Activated CD8-positive, alpha-beta T cell treated with anti-CD3 and anti-CD28 coated beads, Interleukin-2, amount 10 ng/mL, durations not matched to agents 7 days and 5 days (primary cell): ENCODE measurements at regions not wholly inside any gene's neighbourhood (a gene's known extent, or its start where the extent isn't known, plus 50 kb on each side); places are given as distances from the start of the nearest gene placed in this dataset.
A peak's percentile ranks its signal among the peaks of the same experiment; 100 is the strongest.

ENCODE experiments used
- ATAC-seq: fragments of 150-1000 bp; cut with Tn5 transposase; one replicate; pipeline ENCODE4 v1.10.0; 2021; ENCODE audit warnings: moderate library complexity
- CTCF ChIA-PET: fragments of 350-600 bp; sonication (Branson Sonifier 250); formaldehyde crosslinking; loops from one replicate; lab custom pipeline; 2021; ENCODE audit warnings: antibody characterized with exemption; lab: Charles Lee
- POLR2A ChIA-PET: fragments of 350-600 bp; sonication (Branson Sonifier 250); formaldehyde crosslinking; loops from one replicate; lab custom pipeline; 2021; ENCODE audit warnings: antibody characterized with exemption; lab: Charles Lee
- DNase-seq: peaks from one replicate; pipeline ENCODE4 v3.0.0-alpha.2; 2020
- H3K27ac Mint-ChIP-seq: one replicate; pipeline ENCODE4 v1.8.0; 2021; ENCODE audit warnings: mild to moderate bottlenecking, mixed read lengths
- H3K27me3 Mint-ChIP-seq: one replicate; pipeline ENCODE4 v1.8.0; 2021; ENCODE audit warnings: low read depth, mixed read lengths
- H3K36me3 Mint-ChIP-seq: one replicate; pipeline ENCODE4 v1.8.0; 2021; ENCODE audit warnings: low read depth, mixed read lengths
- H3K4me1 Mint-ChIP-seq: one replicate; pipeline ENCODE4 v1.8.0; 2021; ENCODE audit warnings: low read depth, mixed read lengths
- H3K4me3 Mint-ChIP-seq: one replicate; pipeline ENCODE4 v1.8.0; 2021; ENCODE audit warnings: mild to moderate bottlenecking, mixed read lengths
- H3K9me3 Mint-ChIP-seq: one replicate; pipeline ENCODE4 v1.8.0; 2022; ENCODE audit warnings: mixed read lengths; ENCODE audit not compliant: insufficient read depth

DNA sequence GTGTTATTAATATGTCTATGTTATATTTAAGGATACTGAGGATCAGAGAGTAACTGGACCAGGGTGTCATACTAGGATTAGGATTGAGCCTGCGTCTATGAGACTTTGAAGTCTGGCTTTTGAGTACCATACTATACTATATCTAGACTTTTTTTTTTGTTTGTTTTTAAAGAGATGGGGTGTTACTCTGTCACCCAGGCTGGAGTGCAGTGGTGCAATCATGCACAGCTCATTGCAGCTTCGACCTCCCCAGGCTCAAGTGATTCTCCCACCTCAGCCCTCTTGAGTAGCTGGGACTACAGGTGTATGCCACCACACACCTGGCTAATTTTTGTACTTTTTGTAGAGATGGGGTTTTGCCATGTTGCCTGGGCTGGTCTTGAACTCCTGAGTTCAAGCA, 66.2 kb upstream of the MAP4K3 start:
- H3K4me3 Mint-ChIP-seq, result no peak overlapping the region
- ChIA-PET POLR2A (no interaction called here), CTCF (no interaction called here)
- peaks cover 4% of the 10 kb centered on the region for H3K27me3 Mint-ChIP-seq
- ATAC-seq, result no peak
- H3K4me1 Mint-ChIP-seq, result no peaks in the 10 kb centered on the region
- no peaks in the 10 kb centered on the region for H3K36me3 Mint-ChIP-seq
- no peaks in the 10 kb centered on the region for H3K9me3 Mint-ChIP-seq
- DNase-seq, result no peak
- no peak overlapping the region for H3K27ac Mint-ChIP-seq

DNA sequence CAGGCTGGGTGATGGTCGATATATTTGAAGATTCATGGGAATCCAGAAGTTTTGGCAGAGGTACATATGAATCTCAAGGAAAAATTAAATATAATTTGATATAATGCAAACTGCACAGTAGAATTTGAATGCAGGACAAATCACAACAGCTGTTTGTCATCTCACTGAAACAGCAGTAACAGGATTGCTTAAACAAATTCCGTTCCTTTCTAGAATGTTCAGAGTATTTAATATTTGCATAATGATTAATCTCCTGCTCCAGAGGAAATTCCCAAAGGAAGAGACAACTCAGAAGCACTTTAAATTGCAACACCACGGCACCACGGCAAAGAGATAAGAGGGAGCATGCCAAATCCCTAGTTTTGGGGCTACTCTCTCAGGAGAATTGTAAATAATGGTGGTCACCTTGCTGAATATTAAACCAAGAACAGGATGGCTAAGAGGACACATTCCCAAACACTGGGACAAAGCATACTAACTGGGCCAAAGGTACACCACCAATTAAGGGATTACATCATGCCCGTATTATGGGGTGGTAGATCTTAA, 67.8 kb upstream of the MAP4K3 start:
- Mint-ChIP-seq H3K4me3 (no peak overlapping the region), H3K27me3 (peaks cover 3% of the 10 kb centered on the region), H3K9me3 (no peaks in the 10 kb centered on the region), H3K4me1 (no peaks in the 10 kb centered on the region), H3K36me3 (no peaks in the 10 kb centered on the region), H3K27ac (no peak overlapping the region)
- CTCF ChIA-PET, result no interaction called here
- DNase-seq (no peak), ATAC-seq (no peak)
- POLR2A ChIA-PET, result no interaction called here

DNA sequence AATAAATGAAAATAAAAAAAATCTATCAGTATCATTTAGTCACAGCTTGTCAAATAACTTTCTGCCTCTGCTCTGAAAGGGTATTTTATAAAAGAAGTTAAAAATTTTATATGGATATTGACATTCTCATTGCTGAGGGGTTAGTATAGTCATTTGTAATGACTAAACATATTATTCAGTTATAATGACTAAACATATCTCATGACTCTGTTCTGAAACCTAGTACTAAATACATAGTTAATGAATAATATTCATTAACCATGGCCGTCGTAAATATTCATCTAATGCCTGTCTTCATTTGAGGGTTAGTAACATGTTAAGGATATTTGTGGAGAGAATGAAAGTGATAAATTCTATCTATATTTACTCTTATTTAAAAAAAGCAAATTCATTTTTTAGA, 69.1 kb upstream of the MAP4K3 start:
- DNase-seq (no peak), ATAC-seq (no peak)
- H3K4me3 Mint-ChIP-seq, result no peak overlapping the region
- no peaks in the 10 kb centered on the region for H3K9me3 Mint-ChIP-seq
- no peak overlapping the region for H3K27ac Mint-ChIP-seq
- no peaks in the 10 kb centered on the region for H3K36me3 Mint-ChIP-seq
- H3K4me1 Mint-ChIP-seq, result no peaks in the 10 kb centered on the region
- H3K27me3 Mint-ChIP-seq, result no peaks in the 10 kb centered on the region
- CTCF ChIA-PET, result no interaction called here
- POLR2A ChIA-PET, result no interaction called here

DNA sequence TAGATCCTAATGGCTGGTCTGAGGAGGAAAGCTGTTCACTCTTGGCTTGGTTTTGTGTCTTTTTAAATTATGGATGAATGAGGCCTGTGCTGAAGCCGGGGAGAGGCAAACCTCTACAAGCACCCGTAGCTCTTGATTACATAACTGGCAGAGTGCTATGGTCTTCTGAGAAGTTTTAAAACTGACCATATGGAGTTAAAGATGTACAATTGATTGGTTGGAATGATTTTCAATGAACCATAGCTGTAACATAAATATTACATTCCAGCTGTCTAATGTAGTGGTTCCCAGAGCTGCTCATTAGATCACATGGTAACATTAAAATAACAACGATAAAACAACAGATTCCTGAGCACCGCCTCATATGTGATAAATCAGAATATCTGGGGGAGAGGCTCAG, 71.1 kb upstream of the MAP4K3 start:
- ChIA-PET POLR2A (no interaction called here), CTCF (interaction anchor here (1.4 kb wide), 1 partner anchor 116 kb away, joined by 4 read pairs; no protein-coding TSS in a partner anchor)
- Mint-ChIP-seq H3K4me3 (no peak overlapping the region), H3K36me3 (no peaks in the 10 kb centered on the region), H3K9me3 (no peaks in the 10 kb centered on the region), H3K4me1 (peaks cover 8% of the 10 kb centered on the region), H3K27ac (no peak overlapping the region), H3K27me3 (no peaks in the 10 kb centered on the region)
- ATAC-seq (no peak), DNase-seq (no peak)

DNA sequence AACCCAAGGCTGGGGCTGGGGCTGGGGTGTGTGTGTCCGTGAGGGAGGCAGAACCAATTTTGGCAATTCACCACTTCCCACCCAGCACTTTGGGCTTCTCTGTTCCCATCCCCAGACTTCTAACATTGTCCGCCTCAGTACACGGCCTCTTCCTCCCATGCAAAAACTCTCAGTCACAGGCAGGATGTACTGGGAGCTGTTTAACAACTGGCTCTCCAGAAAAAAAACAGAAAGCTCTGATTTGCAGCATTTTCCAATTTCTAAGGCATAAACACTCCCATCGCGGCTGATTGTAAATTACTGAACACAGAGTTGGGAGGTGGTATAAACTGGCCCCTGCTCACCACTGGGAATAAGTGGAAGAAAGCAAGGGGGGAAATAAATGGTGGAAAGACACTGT, 73.1 kb upstream of the MAP4K3 start:
- CTCF ChIA-PET, result interaction anchor here (3.5 kb wide), 1 partner anchor 130 kb away, joined by 9 read pairs; no protein-coding TSS in a partner anchor
- no peak overlapping the region for H3K27ac Mint-ChIP-seq
- ATAC-seq (no peak), DNase-seq (no peak)
- H3K27me3 Mint-ChIP-seq, result no peaks in the 10 kb centered on the region
- no peaks in the 10 kb centered on the region for H3K9me3 Mint-ChIP-seq
- no peak overlapping the region for H3K4me3 Mint-ChIP-seq
- no peaks in the 10 kb centered on the region for H3K36me3 Mint-ChIP-seq
- peaks cover 19% of the 10 kb centered on the region for H3K4me1 Mint-ChIP-seq
- POLR2A ChIA-PET, result no interaction called here

DNA sequence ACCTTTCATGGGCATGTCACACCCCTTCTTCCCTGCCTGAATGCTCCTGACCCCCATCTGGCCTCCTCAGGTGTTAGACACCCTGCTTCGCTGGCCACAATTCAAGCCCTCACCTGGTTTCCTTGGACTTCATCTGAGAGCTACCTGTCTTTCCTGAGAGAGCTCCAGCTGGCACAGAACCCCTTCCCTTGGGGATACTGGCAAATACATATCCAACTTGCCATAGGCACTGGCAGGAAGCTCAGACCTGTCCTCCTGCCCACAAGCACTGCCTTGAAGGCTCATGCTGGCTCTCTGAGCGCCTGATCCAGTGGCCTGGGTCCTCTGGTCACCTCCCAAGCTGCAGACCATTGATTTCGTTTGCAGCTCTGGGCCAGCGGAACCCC, 74.1 kb upstream of the MAP4K3 start:
- Mint-ChIP-seq H3K4me3 (no peak overlapping the region), H3K27me3 (no peaks in the 10 kb centered on the region), H3K4me1 (peaks cover 22% of the 10 kb centered on the region), H3K27ac (no peak overlapping the region), H3K36me3 (no peaks in the 10 kb centered on the region), H3K9me3 (no peaks in the 10 kb centered on the region)
- CTCF ChIA-PET, result interaction anchor here (1.0 to 3.5 kb wide), 3 partner anchors 42 to 221 kb away, joined by 3 to 9 read pairs (median 3); no protein-coding TSS in a partner anchor
- DNase-seq, result no peak
- POLR2A ChIA-PET, result interaction anchor here (0.7 kb wide), 1 partner anchor 366 kb away, joined by 3 read pairs; no protein-coding TSS in a partner anchor
- ATAC-seq, result no peak

DNA sequence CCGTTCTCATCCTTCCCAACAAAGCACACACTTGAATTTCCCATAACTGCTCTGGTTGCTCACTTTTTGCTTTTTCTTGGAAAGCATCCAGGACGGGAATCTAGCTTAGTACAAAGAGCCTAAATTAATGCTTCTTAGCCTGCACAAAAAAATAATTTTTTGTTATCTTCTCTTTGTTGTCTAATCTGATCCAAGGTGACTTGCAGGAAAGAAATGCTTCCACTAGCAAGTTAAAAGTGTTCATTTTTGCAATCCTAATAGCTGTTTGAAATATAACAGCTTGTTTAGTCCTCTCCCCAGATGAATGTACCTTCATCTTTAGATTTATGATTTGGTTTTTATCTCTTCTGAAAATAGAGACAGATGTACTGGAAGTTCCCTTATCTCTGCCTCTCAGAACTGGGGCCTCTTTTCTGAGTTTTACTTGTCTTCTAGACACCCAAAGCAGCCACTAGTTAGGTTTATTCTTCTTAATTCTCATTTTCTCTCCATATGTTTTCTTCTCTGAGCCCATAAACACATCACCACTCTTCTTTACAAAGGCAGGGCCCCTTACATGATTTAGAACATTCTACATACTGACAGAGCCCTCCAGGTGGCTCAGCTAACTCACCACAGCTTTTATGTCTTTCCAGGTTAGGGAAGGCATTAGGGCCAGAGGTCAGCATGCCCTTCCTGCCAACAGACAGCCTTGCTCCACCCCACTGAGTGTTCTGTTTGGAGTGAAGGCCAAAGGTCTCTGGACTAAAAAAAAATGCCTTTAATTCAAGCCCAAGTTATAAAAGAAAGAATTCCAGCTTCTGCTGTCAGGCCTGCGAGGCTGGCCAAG, 74.7 kb upstream of the MAP4K3 start:
- Mint-ChIP-seq H3K9me3 (no peaks in the 10 kb centered on the region), H3K4me3 (no peak overlapping the region), H3K36me3 (no peaks in the 10 kb centered on the region), H3K27ac (no peak overlapping the region), H3K27me3 (no peaks in the 10 kb centered on the region), H3K4me1 (peaks cover 22% of the 10 kb centered on the region)
- CTCF ChIA-PET, result interaction anchor here (0.6 to 3.5 kb wide), 5 partner anchors 19 to 221 kb away, joined by 3 to 9 read pairs (median 3); no protein-coding TSS in a partner anchor
- DNase-seq, result no peak
- POLR2A ChIA-PET, result interaction anchor here (0.6 to 0.7 kb wide), 3 partner anchors 71 to 531 kb away, joined by 3 read pairs; no protein-coding TSS in a partner anchor
- ATAC-seq, result no peak

DNA sequence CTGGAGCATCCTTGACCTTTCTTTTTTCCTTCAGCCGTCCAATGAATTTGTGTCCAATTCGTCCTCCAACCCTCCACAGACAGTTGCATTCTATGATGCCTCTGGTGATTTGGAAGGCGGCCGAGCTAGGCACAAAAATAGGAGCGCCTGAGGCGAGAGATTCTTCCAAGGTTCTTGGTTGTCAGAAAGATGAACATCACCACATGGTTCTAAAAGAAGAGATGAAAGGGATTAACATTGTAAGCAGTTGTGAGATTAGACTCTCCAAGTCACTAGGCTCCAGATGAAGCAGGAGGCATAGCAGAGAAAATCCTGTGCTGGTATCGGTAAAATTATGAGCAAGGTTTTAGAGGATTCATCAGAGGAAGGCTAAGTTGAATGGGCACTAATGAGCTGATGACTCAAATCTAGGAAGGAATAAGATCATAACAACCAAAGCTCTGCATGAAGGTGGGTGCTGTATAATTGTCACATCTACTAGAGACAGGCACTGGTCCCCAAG, 75.4 kb upstream of the MAP4K3 start:
- no peaks in the 10 kb centered on the region for H3K36me3 Mint-ChIP-seq
- no peak overlapping the region for H3K27ac Mint-ChIP-seq
- H3K4me3 Mint-ChIP-seq, result no peak overlapping the region
- POLR2A ChIA-PET, result no interaction called here
- H3K4me1 Mint-ChIP-seq, result peaks cover 22% of the 10 kb centered on the region
- DNase-seq, result no peak
- CTCF ChIA-PET, result interaction anchor here (0.6 to 3.5 kb wide), 4 partner anchors 19 to 215 kb away, joined by 3 to 9 read pairs (median 3); no protein-coding TSS in a partner anchor
- no peak for ATAC-seq
- H3K27me3 Mint-ChIP-seq, result no peaks in the 10 kb centered on the region
- no peaks in the 10 kb centered on the region for H3K9me3 Mint-ChIP-seq

DNA sequence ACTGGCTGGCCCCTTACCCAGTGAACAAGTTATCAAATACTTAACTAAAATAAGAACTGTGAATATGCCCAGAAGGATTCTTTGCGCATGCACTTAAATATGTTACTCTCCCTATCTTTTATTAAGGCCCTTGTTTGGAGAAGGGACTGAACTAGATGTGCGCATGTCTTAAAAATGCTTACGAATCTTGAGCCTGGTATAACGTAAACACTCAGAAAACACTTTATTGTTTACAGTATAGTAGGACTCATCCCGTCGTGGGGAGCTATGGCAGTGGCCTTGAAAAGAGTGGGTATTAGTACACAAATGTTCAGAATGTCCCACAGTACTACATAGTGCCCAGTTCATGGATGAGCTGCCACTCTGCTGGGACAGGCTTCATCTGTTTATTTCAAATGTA, 75.9 kb upstream of the MAP4K3 start:
- no peaks in the 10 kb centered on the region for H3K36me3 Mint-ChIP-seq
- ATAC-seq (no peak), DNase-seq (no peak)
- no peak overlapping the region for H3K27ac Mint-ChIP-seq
- H3K9me3 Mint-ChIP-seq, result no peaks in the 10 kb centered on the region
- POLR2A ChIA-PET, result no interaction called here
- H3K4me3 Mint-ChIP-seq, result no peak overlapping the region
- H3K27me3 Mint-ChIP-seq, result no peaks in the 10 kb centered on the region
- H3K4me1 Mint-ChIP-seq, result peaks cover 22% of the 10 kb centered on the region
- CTCF ChIA-PET, result interaction anchor here (1.0 to 3.5 kb wide), 2 partner anchors 18 to 133 kb away, joined by 3 to 9 read pairs; no protein-coding TSS in a partner anchor

DNA sequence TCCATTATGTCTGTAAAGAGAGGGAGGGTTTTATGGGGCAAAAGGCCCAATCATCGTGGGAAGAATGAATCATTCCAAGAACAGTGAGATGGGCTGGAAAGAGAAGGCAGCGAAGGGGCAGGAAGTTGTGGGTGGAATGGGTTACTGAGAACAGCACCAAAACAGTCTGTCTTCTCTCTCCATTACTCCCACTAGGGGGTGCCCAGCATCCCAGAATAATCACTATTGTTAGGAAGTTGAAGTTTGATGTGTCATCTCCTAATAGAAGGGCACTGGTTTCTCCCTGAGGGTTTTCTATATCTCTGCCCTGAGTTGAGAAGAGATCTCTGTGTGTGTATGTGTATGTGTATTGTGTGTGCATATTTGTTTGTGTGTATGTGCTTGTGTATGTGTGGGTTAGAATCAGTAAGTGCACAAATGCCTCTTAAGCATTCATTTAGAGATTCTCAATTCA, 76.6 kb upstream of the MAP4K3 start:
- Mint-ChIP-seq H3K27ac (no peak overlapping the region), H3K9me3 (no peaks in the 10 kb centered on the region), H3K36me3 (no peaks in the 10 kb centered on the region), H3K27me3 (no peaks in the 10 kb centered on the region), H3K4me3 (no peak overlapping the region), H3K4me1 (peaks cover 22% of the 10 kb centered on the region)
- POLR2A ChIA-PET, result no interaction called here
- CTCF ChIA-PET, result no interaction called here
- DNase-seq (peak; percentile 44), ATAC-seq (no peak)

DNA sequence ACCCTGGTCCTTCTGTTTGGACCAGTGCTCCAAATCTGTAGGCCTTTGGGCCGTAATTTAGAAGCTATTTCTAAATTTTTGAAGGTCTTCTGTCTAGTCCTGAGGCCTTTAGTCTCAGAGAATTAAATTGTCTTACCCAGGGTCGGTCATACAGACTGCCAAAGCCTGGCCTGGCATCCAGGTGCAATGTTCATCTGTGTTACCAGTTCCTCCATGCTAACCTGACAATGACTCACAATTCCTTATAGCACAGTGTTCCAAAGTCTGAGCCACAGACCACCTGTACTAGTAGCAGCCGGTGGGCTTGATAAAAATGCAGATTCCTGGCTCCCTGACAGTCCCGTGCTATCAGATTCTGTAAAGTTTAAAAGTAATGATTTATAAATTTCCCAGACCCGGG, 77.7 kb upstream of the MAP4K3 start:
- no peak for ATAC-seq
- H3K36me3 Mint-ChIP-seq, result no peaks in the 10 kb centered on the region
- H3K27ac Mint-ChIP-seq, result no peak overlapping the region
- POLR2A ChIA-PET, result no interaction called here
- CTCF ChIA-PET, result interaction anchor here (2.1 kb wide), 1 partner anchor 135 kb away, joined by 7 read pairs; no protein-coding TSS in a partner anchor
- no peak for DNase-seq
- no peaks in the 10 kb centered on the region for H3K9me3 Mint-ChIP-seq
- no peaks in the 10 kb centered on the region for H3K27me3 Mint-ChIP-seq
- no peak overlapping the region for H3K4me3 Mint-ChIP-seq
- peaks cover 22% of the 10 kb centered on the region for H3K4me1 Mint-ChIP-seq
